HEK293 (cell line): ENCODE measurements at regions not wholly inside any gene's neighbourhood (a gene's known extent, or its start where the extent isn't known, plus 50 kb on each side); places are given as distances from the start of the nearest gene placed in this dataset.

Experiments used
- CTCF ChIA-PET: fragments of 350-600 bp; formaldehyde crosslinking; extraction: SDS; loops from one replicate; lab custom pipeline; 2021; ENCODE audit warnings: antibody characterized with exemption; lab: Yijun Ruan, JAX
- POLR2A ChIA-PET: fragments of 300-600 bp; formaldehyde crosslinking; extraction: SDS; loops from one replicate; lab custom pipeline; 2020; ENCODE audit warnings: antibody characterized with exemption, inconsistent platforms; lab: Yijun Ruan, JAX
- H3K27ac ChIP-seq: fragments of 200-500 bp; sonication (Bioruptor generic); 2 replicates; pipeline ENCODE4 v1.5.1; 2014; ENCODE audit warnings: low read depth, low read length, control low read depth, inconsistent platforms; ENCODE audit errors: extremely low read depth
- H3K36me3 ChIP-seq, 2 experiments: fragments of 200-500 bp in 1 of 2; sonication (Bioruptor generic) in 1 of 2; 1 replicate in 1 of 2; 2 replicates in 1 of 2; pipeline ENCODE4 v1.5.1; 2014 to 2017; ENCODE audit warnings: inconsistent platforms in 2 of 2, low read length in 2 of 2; ENCODE audit not compliant: control insufficient read depth in 2 of 2, insufficient read depth in 1 of 2
- H3K4me1 ChIP-seq: fragments of 200-500 bp; sonication (Bioruptor generic); 2 replicates; pipeline ENCODE4 v1.5.1; 2014; ENCODE audit warnings: mild to moderate bottlenecking, low read length, inconsistent platforms; ENCODE audit not compliant: control insufficient read depth, insufficient read depth
- H3K4me3 ChIP-seq: 2 replicates; pipeline ENCODE4 v1.5.1; 2011; ENCODE audit warnings: low read depth, mild to moderate bottlenecking, control low read depth, low read length, moderate library complexity
- H3K9me3 ChIP-seq: fragments of 200-500 bp; sonication (Bioruptor generic); 2 replicates; pipeline ENCODE4 v1.5.1; 2014; ENCODE audit warnings: low read depth, low read length, inconsistent platforms; ENCODE audit not compliant: control insufficient read depth, insufficient read depth
- BCL11A ChIP-seq: fragments of 450-650 bp; formaldehyde crosslinking; IDR thresholded peaks from 2 replicates; pipeline ENCODE4 v1.5.1; 2016; ENCODE audit warnings: low read depth, missing biosample characterization, missing genetic modification characterization
- CTCF ChIP-seq: fragments of 450-650 bp; formaldehyde crosslinking; IDR thresholded peaks from 2 replicates; pipeline ENCODE4 v1.5.1; 2016; ENCODE audit warnings: missing biosample characterization, missing genetic modification characterization
- OVOL3 ChIP-seq: fragments of 450-650 bp; formaldehyde crosslinking; IDR thresholded peaks from 2 replicates; pipeline ENCODE4 v1.5.1; 2016; ENCODE audit warnings: missing biosample characterization, missing genetic modification characterization
- TCF7L2 ChIP-seq: IDR thresholded peaks from 2 replicates; pipeline ENCODE4 v1.6.1; 2011; ENCODE audit warnings: low read depth, mild to moderate bottlenecking, inconsistent platforms, low read length, moderate library complexity, borderline replicate concordance
- ZBTB44 ChIP-seq: fragments of 450-650 bp; IDR thresholded peaks from 2 replicates; pipeline ENCODE4 v1.5.1; 2018; ENCODE audit warnings: missing biosample characterization, mild to moderate bottlenecking, missing genetic modification characterization
- ZBTB8A ChIP-seq: fragments of 450-650 bp; formaldehyde crosslinking; IDR thresholded peaks from 2 replicates; pipeline ENCODE4 v1.5.1; 2016; ENCODE audit warnings: missing biosample characterization, missing genetic modification characterization
- ZIC2 ChIP-seq: fragments of 450-650 bp; formaldehyde crosslinking; IDR thresholded peaks from 2 replicates; pipeline ENCODE4 v1.5.1; 2016; ENCODE audit warnings: missing biosample characterization, missing genetic modification characterization
- ZNF23 ChIP-seq: fragments of 450-650 bp; formaldehyde crosslinking; IDR thresholded peaks from 2 replicates; pipeline ENCODE4 v1.5.1; 2016; ENCODE audit warnings: missing biosample characterization, missing genetic modification characterization, borderline replicate concordance
- ZNF449 ChIP-seq: fragments of 450-650 bp; formaldehyde crosslinking; IDR thresholded peaks from 2 replicates; pipeline ENCODE4 v1.5.1; 2017; ENCODE audit warnings: missing biosample characterization, mild to moderate bottlenecking, missing genetic modification characterization, moderate library complexity
- ZNF518A ChIP-seq: fragments of 450-650 bp; formaldehyde crosslinking; conservative IDR thresholded peaks from 2 replicates; pipeline ENCODE4 v1.5.1; 2016; ENCODE audit warnings: low read depth, missing biosample characterization, missing genetic modification characterization
- ZNF521 ChIP-seq: fragments of 450-650 bp; formaldehyde crosslinking; IDR thresholded peaks from 2 replicates; pipeline ENCODE4 v1.5.1; 2017; ENCODE audit warnings: missing biosample characterization, mild to moderate bottlenecking, missing genetic modification characterization
- ZNF529 ChIP-seq: fragments of 450-650 bp; formaldehyde crosslinking; IDR thresholded peaks from 2 replicates; pipeline ENCODE4 v1.5.1; 2017; ENCODE audit warnings: missing genetic modification characterization, missing biosample characterization; ENCODE audit not compliant: insufficient replicate concordance
- ZNF560 ChIP-seq: fragments of 450-650 bp; formaldehyde crosslinking; IDR thresholded peaks from 2 replicates; pipeline ENCODE4 v1.5.1; 2017; ENCODE audit warnings: missing biosample characterization, missing genetic modification characterization, borderline replicate concordance
- ZNF561 ChIP-seq: fragments of 450-650 bp; IDR thresholded peaks from 2 replicates; pipeline ENCODE4 v1.5.1; 2018; ENCODE audit warnings: missing biosample characterization, missing genetic modification characterization, borderline replicate concordance
- ZNF571 ChIP-seq: fragments of 450-650 bp; formaldehyde crosslinking; IDR thresholded peaks from 2 replicates; pipeline ENCODE4 v1.5.0; 2017; ENCODE audit warnings: missing biosample characterization, missing genetic modification characterization
- ZNF626 ChIP-seq: fragments of 450-650 bp; sonication (Bioruptor Pico); formaldehyde crosslinking; IDR thresholded peaks from 2 replicates; pipeline ENCODE4 v1.5.1; 2018; ENCODE audit warnings: missing biosample characterization, missing genetic modification characterization, inconsistent platforms
- ZNF768 ChIP-seq: fragments of 450-650 bp; formaldehyde crosslinking; IDR thresholded peaks from 2 replicates; pipeline ENCODE4 v1.5.1; 2018; ENCODE audit warnings: missing biosample characterization, mild to moderate bottlenecking, missing genetic modification characterization
- ZSCAN23 ChIP-seq: fragments of 450-650 bp; formaldehyde crosslinking; IDR thresholded peaks from 2 replicates; pipeline ENCODE4 v1.5.1; 2016; ENCODE audit warnings: missing biosample characterization, missing genetic modification characterization

- Histone ChIP-seq H3K4me1 (no peaks in the 10 kb centered on the region), H3K9me3 (no peaks in the 10 kb centered on the region), H3K36me3 (no peaks in the 10 kb centered on the region), H3K27ac (no peak overlapping the region), H3K4me3 (no peak overlapping the region)
- TF ChIP-seq TCF7L2 (no peak), ZNF518A (tag by site-specific recombination) (no peak), ZSCAN23 (no peak), ZNF521 (tag by site-specific recombination) (no peak), ZNF626 (no peak), ZNF561 (tag by site-specific recombination) (no peak), ZNF449 (no peak), ZBTB8A (no peak), ZNF571 (no peak), OVOL3 (tag by site-specific recombination) (no peak), ZNF23 (tag by site-specific recombination) (no peak), ZBTB44 (tag by site-specific recombination) (no peak), BCL11A (tag by site-specific recombination) (no peak), ZNF529 (no peak), ZNF768 (no peak), ZIC2 (no peak), ZNF560 (tag by site-specific recombination) (no peak), CTCF (tag by site-specific recombination) (no peak)
- CTCF ChIA-PET: interaction anchor here (0.7 kb wide), 1 partner anchor 155 kb away, joined by 3 read pairs; no protein-coding TSS in a partner anchor
- POLR2A ChIA-PET: no interaction called here
These were observed 344.4 kb upstream of the ASIC2 start for GRCh38 chr17:33637534-33637933.
